Raji (cell line): ENCODE measurements at regions not wholly inside any gene's neighbourhood (a gene's known extent, or its start where the extent isn't known, plus 50 kb on each side); places are given as distances from the start of the nearest gene placed in this dataset.

ENCODE experiments used
- POLR2A ChIP-seq: IDR thresholded peaks from 2 replicates; pipeline ENCODE4 v1.6.1; 2011; ENCODE audit warnings: low read depth, low read length, control low read depth; ENCODE audit not compliant: insufficient read depth

GRCh38 chr13:57045826-57046546 lies 94.7 kb upstream of the PRR20A start:
- no peak for TF ChIP-seq POLR2A

- no peak for TF ChIP-seq POLR2A
Observed at GRCh38 chr13:57056601-57057180, 84.0 kb upstream of the PRR20A start.

GRCh38 chr13:57063007-57063406 lies 77.7 kb upstream of the PRR20A start:
- no peak for TF ChIP-seq POLR2A

GRCh38 chr13:57073983-57074382 lies 66.7 kb upstream of the PRR20A start:
- TF ChIP-seq POLR2A = no peak

GRCh38 chr13:57075588-57075987 lies 65.1 kb upstream of the PRR20A start:
- TF ChIP-seq POLR2A = no peak

- no peak for TF ChIP-seq POLR2A
Observed at GRCh38 chr13:57087006-57087405, 53.7 kb upstream of the PRR20A start.
